Erythroblast (primary cell): ENCODE measurements at regions not wholly inside any gene's neighbourhood (a gene's known extent, or its start where the extent isn't known, plus 50 kb on each side); places are given as distances from the start of the nearest gene placed in this dataset.

Experiments used
- GATA1 ChIP-seq: IDR thresholded peaks from 2 replicates; pipeline ENCODE4 v1.6.1; 2011; ENCODE audit warnings: low read depth, mild to moderate bottlenecking, control low read depth, low read length, moderate library complexity
- POLR2A ChIP-seq: IDR thresholded peaks from 2 replicates; pipeline ENCODE4 v1.6.1; 2011; ENCODE audit warnings: mild to moderate bottlenecking, low read length

GRCh38 chr2:160826496-160826895 lies 332.9 kb upstream of the RBMS1 start:
- TF ChIP-seq POLR2A (no peak), GATA1 (no peak)
